IgD-negative memory B cell (primary cell): ENCODE measurements at regions not wholly inside any gene's neighbourhood (a gene's known extent, or its start where the extent isn't known, plus 50 kb on each side); places are given as distances from the start of the nearest gene placed in this dataset.
"Not testable (repeated sequence)": the region's sequence is repeated elsewhere in the genome, so short reads cannot be mapped to it uniquely, and the experiment has no call there.

ENCODE experiments used
- H3K27ac Mint-ChIP-seq, 3 donors: one replicate each; pipeline ENCODE4 v1.8.0; 2020 to 2022; ENCODE audit warnings: mild to moderate bottlenecking in 3 of 3, mixed read lengths in 3 of 3, moderate library complexity in 1 of 3
- H3K27me3 Mint-ChIP-seq: one replicate; pipeline ENCODE4 v1.8.0; 2021; ENCODE audit warnings: mixed read lengths
- H3K36me3 Mint-ChIP-seq: one replicate; pipeline ENCODE4 v1.8.0; 2020; ENCODE audit warnings: mild to moderate bottlenecking, mixed read lengths
- H3K4me1 Mint-ChIP-seq, 3 donors: one replicate each; pipeline ENCODE4 v1.8.0; 2020 to 2022; ENCODE audit warnings: mixed read lengths in 3 of 3, mild to moderate bottlenecking in 1 of 3
- H3K4me3 Mint-ChIP-seq, 4 donors: one replicate each; pipeline ENCODE4 v1.8.0; 2020 to 2022; ENCODE audit warnings: mild to moderate bottlenecking in 4 of 4, mixed read lengths in 4 of 4, moderate library complexity in 3 of 4
- H3K9me3 Mint-ChIP-seq, 3 donors: one replicate each; pipeline ENCODE4 v1.8.0; 2020 to 2021; ENCODE audit warnings: mixed read lengths in 3 of 3, mild to moderate bottlenecking in 1 of 3

DNA sequence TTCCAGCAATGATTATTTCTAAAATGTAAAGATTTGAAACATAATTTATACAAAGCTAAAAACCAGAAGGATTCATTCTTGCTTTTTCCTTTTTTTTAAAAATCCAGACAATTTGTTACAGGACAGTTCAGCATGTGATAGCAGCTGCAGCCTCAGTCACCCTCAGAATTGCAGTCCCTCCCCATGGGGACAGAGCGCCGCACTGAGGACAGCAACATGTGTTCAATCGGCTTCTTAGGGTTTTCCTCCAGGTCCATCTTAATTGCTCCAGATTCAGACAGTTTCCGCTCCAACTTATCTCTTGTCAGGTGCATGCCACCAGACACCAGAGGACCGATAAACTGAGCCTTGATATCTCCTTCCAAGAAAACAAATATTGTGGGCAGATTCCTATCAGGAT is 134.9 kb upstream of the TBC1D5 start:
- no peak overlapping the region for H3K4me3 Mint-ChIP-seq
- H3K4me1 Mint-ChIP-seq: no peaks in the 10 kb centered on the region
- peaks cover 4% of the 10 kb centered on the region for H3K27me3 Mint-ChIP-seq
- H3K27ac Mint-ChIP-seq: no peak overlapping the region
- H3K9me3 Mint-ChIP-seq: peaks cover 0 to 4% (median 0%) of the 10 kb centered on the region in 3 donors
- no peaks in the 10 kb centered on the region for H3K36me3 Mint-ChIP-seq

GRCh38 chr3:17874636-17875035 is 132.2 kb upstream of the TBC1D5 start:
- Mint-ChIP-seq H3K4me3 (no peak overlapping the region), H3K27ac (no peak overlapping the region), H3K27me3 (peaks cover 8% of the 10 kb centered on the region), H3K9me3 (peaks cover 0 to 4% (median 0%) of the 10 kb centered on the region in 3 donors), H3K4me1 (no peaks in the 10 kb centered on the region), H3K36me3 (no peaks in the 10 kb centered on the region)

- H3K27me3 Mint-ChIP-seq: peaks cover 10% of the 10 kb centered on the region
- H3K36me3 Mint-ChIP-seq: no peaks in the 10 kb centered on the region
- H3K27ac Mint-ChIP-seq: no peak overlapping the region
- H3K9me3 Mint-ChIP-seq: peaks cover 0 to 2% (median 0%) of the 10 kb centered on the region in 3 donors
- H3K4me3 Mint-ChIP-seq: no peak overlapping the region
- H3K4me1 Mint-ChIP-seq: no peaks in the 10 kb centered on the region
These were observed 130.0 kb upstream of the TBC1D5 start for GRCh38 chr3:17872457-17872856.

DNA sequence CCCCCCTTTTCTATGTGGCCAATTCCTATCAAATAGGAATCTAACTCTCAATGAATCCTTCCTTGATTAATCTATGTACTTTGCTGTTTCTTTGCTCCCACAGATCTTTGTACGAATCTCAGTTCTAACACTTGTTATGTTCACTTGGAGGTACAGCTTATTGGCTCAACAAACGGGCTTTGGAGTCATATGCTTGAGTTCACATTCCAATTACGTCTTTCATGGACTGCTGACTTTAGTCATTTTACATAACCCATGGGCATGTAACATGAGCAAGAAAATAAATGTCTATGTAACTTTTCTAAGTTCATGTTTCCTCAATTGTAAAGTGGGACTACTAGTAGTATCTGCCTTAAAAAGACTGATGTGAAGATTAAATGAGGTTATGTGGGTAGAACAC is 123.2 kb upstream of the TBC1D5 start:
- H3K27ac Mint-ChIP-seq: no peak overlapping the region
- no peaks in the 10 kb centered on the region for H3K4me1 Mint-ChIP-seq
- H3K9me3 Mint-ChIP-seq: peaks cover 0 to 3% (median 0%) of the 10 kb centered on the region in 3 donors
- no peak overlapping the region for H3K4me3 Mint-ChIP-seq
- H3K27me3 Mint-ChIP-seq: peaks cover 7% of the 10 kb centered on the region
- no peaks in the 10 kb centered on the region for H3K36me3 Mint-ChIP-seq

- H3K9me3 Mint-ChIP-seq: peaks cover 0 to 3% (median 0%) of the 10 kb centered on the region in 3 donors
- no peak overlapping the region for H3K4me3 Mint-ChIP-seq
- no peaks in the 10 kb centered on the region for H3K4me1 Mint-ChIP-seq
- H3K27me3 Mint-ChIP-seq: peaks cover 2% of the 10 kb centered on the region
- no peak overlapping the region for H3K27ac Mint-ChIP-seq
- H3K36me3 Mint-ChIP-seq: no peaks in the 10 kb centered on the region
These were observed 119.0 kb upstream of the TBC1D5 start for GRCh38 chr3:17861476-17861875.

DNA sequence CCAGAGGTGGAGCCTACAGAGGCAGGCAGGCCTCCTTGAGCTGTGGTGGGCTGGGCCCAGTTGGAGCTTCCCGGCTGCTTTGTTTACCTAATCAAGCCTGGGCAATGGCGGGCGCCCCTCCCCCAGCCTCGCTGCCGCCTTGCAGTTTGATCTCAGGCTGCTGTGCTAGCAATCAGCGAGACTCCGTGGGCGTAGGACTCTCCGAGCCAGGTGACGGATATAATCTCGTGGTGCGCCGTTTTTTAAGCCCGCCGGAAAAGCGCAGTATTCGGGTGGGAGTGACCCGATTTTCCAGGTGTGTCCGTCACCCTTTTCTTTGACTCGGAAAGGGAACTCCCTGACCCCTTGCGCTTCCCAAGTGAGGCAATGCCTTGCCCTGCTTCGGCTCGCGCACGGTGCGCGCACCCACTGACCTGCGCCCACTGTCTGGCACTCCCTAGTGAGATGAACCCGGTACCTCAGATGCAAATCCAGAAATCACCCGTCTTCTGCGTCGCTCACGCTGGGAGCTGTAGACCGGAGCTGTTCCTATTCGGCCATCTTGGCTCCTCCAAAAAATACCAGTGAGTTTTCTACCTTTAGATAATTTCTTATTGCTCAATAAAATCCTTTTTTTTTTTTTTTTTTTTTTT is 118.5 kb upstream of the TBC1D5 start:
- not testable (repeated sequence) for H3K9me3 Mint-ChIP-seq, H3K27ac Mint-ChIP-seq, H3K4me3 Mint-ChIP-seq, H3K4me1 Mint-ChIP-seq, H3K27me3 Mint-ChIP-seq, H3K36me3 Mint-ChIP-seq

DNA sequence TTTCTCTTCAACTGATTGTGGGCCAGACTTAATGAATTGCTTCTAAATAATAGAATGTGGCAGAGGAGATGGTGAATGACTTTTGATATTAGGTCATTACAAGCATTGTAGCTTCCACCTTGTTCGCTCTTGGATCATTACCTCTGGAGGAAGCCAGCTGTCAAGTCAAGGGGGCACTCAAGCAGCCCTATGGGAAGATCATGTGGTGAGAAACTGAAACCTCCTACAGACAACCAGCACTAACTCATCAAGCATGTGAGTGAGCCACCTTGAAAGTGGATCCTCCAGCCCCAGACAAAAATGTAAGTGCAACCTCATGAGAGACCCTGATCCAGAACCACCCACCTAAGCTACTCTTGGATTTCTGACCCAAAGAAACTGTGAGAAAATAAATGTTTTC is 109.8 kb upstream of the TBC1D5 start:
- H3K9me3 Mint-ChIP-seq: no peaks in the 10 kb centered on the region
- peaks cover 3% of the 10 kb centered on the region for H3K36me3 Mint-ChIP-seq
- no peak overlapping the region for H3K4me3 Mint-ChIP-seq
- H3K27ac Mint-ChIP-seq: no peak overlapping the region
- peaks cover 4% of the 10 kb centered on the region for H3K27me3 Mint-ChIP-seq
- peaks cover 0 to 1% (median 0%) of the 10 kb centered on the region in 3 donors for H3K4me1 Mint-ChIP-seq

- H3K9me3 Mint-ChIP-seq: no peaks in the 10 kb centered on the region
- H3K27ac Mint-ChIP-seq: no peak overlapping the region
- H3K36me3 Mint-ChIP-seq: peaks cover 3% of the 10 kb centered on the region
- peaks cover 0 to 1% (median 0%) of the 10 kb centered on the region in 3 donors for H3K4me1 Mint-ChIP-seq
- no peak overlapping the region for H3K4me3 Mint-ChIP-seq
- H3K27me3 Mint-ChIP-seq: peaks cover 1% of the 10 kb centered on the region
These were observed 108.0 kb upstream of the TBC1D5 start for GRCh38 chr3:17850448-17850847.

DNA sequence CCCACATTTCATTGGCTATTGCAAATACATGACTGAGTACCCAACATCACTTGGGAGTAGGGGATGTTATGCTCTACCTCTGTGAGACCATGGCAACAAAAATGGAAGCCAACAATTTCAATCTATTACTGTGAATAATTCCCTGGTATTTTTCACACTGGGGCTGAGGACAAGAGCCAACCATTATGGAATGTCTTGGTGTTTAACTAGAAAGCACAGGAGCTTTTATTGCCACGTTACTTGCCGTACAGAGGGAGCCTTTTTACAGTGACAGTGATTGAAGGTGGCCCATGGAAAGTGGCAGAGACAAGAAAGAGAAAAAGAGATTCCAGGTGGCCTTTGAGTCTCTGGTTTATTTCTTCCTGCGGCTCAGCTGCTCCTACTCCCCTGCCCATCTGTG is 105.7 kb upstream of the TBC1D5 start:
- Mint-ChIP-seq H3K27me3 (peaks cover 1% of the 10 kb centered on the region), H3K36me3 (no peaks in the 10 kb centered on the region), H3K4me3 (no peak overlapping the region), H3K27ac (no peak overlapping the region), H3K9me3 (no peaks in the 10 kb centered on the region), H3K4me1 (peaks cover 0 to 1% (median 0%) of the 10 kb centered on the region in 3 donors)

GRCh38 chr3:17847156-17847555 is 104.7 kb upstream of the TBC1D5 start:
- no peak overlapping the region for H3K27ac Mint-ChIP-seq
- H3K9me3 Mint-ChIP-seq: no peaks in the 10 kb centered on the region
- H3K27me3 Mint-ChIP-seq: peaks cover 1% of the 10 kb centered on the region

DNA sequence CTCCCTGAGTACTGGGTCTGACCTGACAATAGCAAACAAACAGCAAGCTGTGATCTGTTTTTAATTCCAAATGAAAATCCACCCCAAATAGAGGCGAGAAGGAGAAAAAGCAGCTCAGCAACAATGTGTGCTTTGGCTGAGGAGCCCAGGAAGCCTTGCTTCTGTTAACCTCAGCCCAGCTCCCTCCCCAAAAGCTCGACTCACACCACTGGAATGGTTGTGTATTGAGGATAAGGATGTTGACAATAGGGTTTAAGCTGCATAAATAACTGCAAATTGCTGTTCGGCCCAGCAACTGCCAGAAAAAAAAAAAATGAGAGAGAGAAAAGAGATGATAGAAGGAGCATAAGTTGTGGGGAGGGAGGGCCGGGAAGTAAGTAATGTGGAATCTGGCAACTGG is 104.0 kb upstream of the TBC1D5 start:
- Mint-ChIP-seq H3K9me3 (no peaks in the 10 kb centered on the region), H3K4me3 (no peak overlapping the region), H3K27ac (no peak overlapping the region), H3K27me3 (peaks cover 1% of the 10 kb centered on the region), H3K36me3 (no peaks in the 10 kb centered on the region), H3K4me1 (no peaks in the 10 kb centered on the region)

More at GRCh38 chr3:17847156-17847555, 104.7 kb upstream of the TBC1D5 start:
- Mint-ChIP-seq H3K36me3 (no peaks in the 10 kb centered on the region), H3K4me3 (no peak overlapping the region), H3K4me1 (peaks cover 0 to under 1% (median 0%) of the 10 kb centered on the region in 3 donors)

DNA sequence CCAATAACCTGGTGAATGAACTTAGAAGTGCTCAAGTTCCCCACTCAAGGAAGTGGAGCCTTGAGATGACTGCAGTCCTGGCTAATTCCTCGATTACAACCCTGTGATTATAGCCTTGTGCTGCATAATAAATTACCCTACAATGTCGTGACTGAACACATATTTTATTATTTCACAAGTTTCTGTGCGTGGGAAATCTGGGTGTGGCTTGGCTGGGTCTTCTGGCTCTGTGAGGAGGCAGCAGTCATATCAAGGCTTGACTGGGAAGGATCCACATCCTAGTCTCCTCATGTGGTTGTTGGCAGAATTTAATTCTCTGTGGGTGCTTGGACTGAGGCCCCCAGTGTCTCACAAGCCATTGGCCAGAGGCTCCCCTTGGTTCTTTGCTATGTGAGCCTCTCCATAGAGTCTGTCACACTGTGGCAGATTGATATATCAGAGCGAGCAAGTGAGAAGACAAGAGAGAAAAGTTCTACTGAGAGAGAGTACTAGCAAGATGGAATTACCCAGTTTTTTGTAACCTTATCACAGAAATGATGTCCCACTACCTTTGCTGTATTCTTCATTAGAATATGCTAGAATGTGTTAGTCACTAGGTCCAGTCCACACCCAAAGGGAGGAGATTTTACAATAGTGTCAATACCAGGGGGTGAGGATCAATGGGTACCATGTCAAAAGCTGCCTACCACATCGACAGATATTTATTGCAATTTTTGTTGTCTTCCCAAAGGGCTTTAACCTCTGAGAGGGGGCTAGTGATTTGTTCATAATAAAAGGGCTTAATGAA is 102.8 kb upstream of the TBC1D5 start:
- Mint-ChIP-seq H3K4me1 (no peaks in the 10 kb centered on the region), H3K9me3 (no peaks in the 10 kb centered on the region)

DNA sequence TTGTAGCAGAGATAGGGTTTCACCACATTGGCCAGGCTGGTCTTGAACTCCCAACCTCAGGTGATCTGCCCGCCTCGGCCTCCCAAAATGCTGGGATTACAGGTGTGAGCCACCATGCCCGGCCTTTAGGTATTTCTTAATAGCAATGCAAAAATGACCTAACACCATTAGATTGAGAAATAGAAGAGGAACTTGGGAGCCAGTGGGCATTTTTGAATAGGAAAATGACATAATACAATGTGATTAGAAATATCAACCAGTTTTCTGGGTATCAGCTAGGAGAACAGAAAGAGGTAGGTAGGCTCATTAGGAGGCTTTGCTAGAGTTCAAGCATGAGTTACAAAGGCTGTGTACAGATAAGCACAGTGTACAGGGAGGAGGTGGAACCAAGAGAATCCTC is 101.8 kb upstream of the TBC1D5 start:
- Mint-ChIP-seq H3K27me3 (peaks cover 1% of the 10 kb centered on the region), H3K36me3 (no peaks in the 10 kb centered on the region), H3K9me3 (no peaks in the 10 kb centered on the region), H3K4me3 (no peak overlapping the region), H3K27ac (no peak overlapping the region), H3K4me1 (no peaks in the 10 kb centered on the region)

More for the DNA sequence above, 102.8 kb upstream of the TBC1D5 start:
- Mint-ChIP-seq H3K36me3 (no peaks in the 10 kb centered on the region), H3K27ac (no peak overlapping the region), H3K4me3 (no peak overlapping the region), H3K27me3 (peaks cover 1% of the 10 kb centered on the region)

DNA sequence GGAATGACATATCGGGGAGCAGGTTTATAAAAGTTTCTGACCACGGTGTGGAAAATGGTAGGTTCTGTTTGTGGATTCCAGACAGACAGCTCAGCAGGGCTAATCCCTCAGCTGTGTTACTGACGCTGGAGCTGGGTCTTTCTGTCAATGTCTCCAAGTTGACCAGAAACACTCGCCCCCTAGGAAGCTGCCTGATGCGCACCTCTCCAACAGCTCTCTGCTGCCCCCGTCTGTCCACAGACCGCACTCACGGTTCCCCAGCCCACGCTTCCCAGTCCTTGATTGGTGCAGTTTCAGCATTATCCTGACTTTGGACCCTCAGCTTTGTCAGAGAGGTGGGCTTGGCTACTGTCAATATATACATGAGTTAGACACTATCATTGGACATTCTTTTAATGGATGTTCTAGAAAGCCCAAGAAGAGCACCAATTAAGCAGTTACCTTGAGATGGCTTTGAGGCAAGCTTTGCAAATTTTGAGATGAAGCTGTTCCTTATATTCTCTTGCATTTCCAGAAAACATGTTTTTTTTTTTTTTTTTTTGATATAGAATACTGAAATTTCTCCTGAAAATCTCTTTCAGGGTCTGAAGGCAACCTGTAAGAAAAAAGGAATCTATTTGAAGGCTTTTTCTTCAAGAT is 98.9 kb upstream of the TBC1D5 start:
- H3K27me3 Mint-ChIP-seq: peaks cover 3% of the 10 kb centered on the region
- no peak overlapping the region for H3K27ac Mint-ChIP-seq
- H3K36me3 Mint-ChIP-seq: no peaks in the 10 kb centered on the region
- no peaks in the 10 kb centered on the region for H3K4me1 Mint-ChIP-seq
- H3K4me3 Mint-ChIP-seq: no peak overlapping the region
- H3K9me3 Mint-ChIP-seq: no peaks in the 10 kb centered on the region

GRCh38 chr3:17840651-17841050 is 98.2 kb upstream of the TBC1D5 start:
- H3K36me3 Mint-ChIP-seq: no peaks in the 10 kb centered on the region
- H3K27ac Mint-ChIP-seq: no peak overlapping the region
- no peak overlapping the region for H3K4me3 Mint-ChIP-seq
- no peaks in the 10 kb centered on the region for H3K9me3 Mint-ChIP-seq
- no peaks in the 10 kb centered on the region for H3K4me1 Mint-ChIP-seq
- peaks cover 3% of the 10 kb centered on the region for H3K27me3 Mint-ChIP-seq
